H9 (cell line): ENCODE measurements at regions not wholly inside any gene's neighbourhood (a gene's known extent, or its start where the extent isn't known, plus 50 kb on each side); places are given as distances from the start of the nearest gene placed in this dataset.

Experiments used
- DNase-seq: peaks from one replicate; pipeline ENCODE4 v3.0.0-alpha.2; 2017
- H2AFZ ChIP-seq: one replicate; pipeline ENCODE4 v1.6.1; 2013; ENCODE audit warnings: mild to moderate bottlenecking, low read length, control low read depth, moderate library complexity
- H2AK5ac ChIP-seq: 2 replicates; pipeline ENCODE4 v1.6.1; 2013; ENCODE audit warnings: low read length, control low read depth, mixed read lengths; ENCODE audit not compliant: insufficient read length
- H2BK120ac ChIP-seq: one replicate; pipeline ENCODE4 v1.6.1; 2013; ENCODE audit warnings: low read depth, mild to moderate bottlenecking, low read length, control low read depth, inconsistent platforms; ENCODE audit not compliant: poor library complexity, severe bottlenecking
- H2BK12ac ChIP-seq: 2 replicates; pipeline ENCODE4 v1.6.1; 2013; ENCODE audit warnings: low read length, control low read depth, mixed read lengths, low read depth; ENCODE audit not compliant: insufficient read length
- H2BK15ac ChIP-seq: 2 replicates; pipeline ENCODE4 v1.6.1; 2013; ENCODE audit warnings: low read depth, low read length, control low read depth
- H2BK20ac ChIP-seq: one replicate; pipeline ENCODE4 v1.6.1; 2013; ENCODE audit warnings: low read depth, mild to moderate bottlenecking, low read length, control low read depth, inconsistent platforms; ENCODE audit not compliant: poor library complexity, severe bottlenecking
- H2BK5ac ChIP-seq: 2 replicates; pipeline ENCODE4 v1.6.1; 2013; ENCODE audit warnings: low read length, control low read depth, mixed read lengths; ENCODE audit not compliant: insufficient read length
- H3K14ac ChIP-seq: 2 replicates; pipeline ENCODE4 v1.6.1; 2013; ENCODE audit warnings: low read length, control low read depth; ENCODE audit not compliant: insufficient read depth
- H3K18ac ChIP-seq: 2 replicates; pipeline ENCODE4 v1.6.1; 2013; ENCODE audit warnings: low read depth, mild to moderate bottlenecking, mixed read lengths, low read length, control low read depth; ENCODE audit not compliant: insufficient read length
- H3K23ac ChIP-seq: 2 replicates; pipeline ENCODE4 v1.6.1; 2013; ENCODE audit warnings: low read length, control low read depth, mixed read lengths, low read depth; ENCODE audit not compliant: insufficient read length
- H3K23me2 ChIP-seq: 2 replicates; pipeline ENCODE4 v1.6.1; 2013; ENCODE audit warnings: low read depth, mild to moderate bottlenecking, mixed read lengths, low read length, control low read depth; ENCODE audit not compliant: insufficient read length, poor library complexity, severe bottlenecking
- H3K27ac ChIP-seq: 2 replicates; pipeline ENCODE4 v1.5.1; 2013; ENCODE audit warnings: low read length, control low read depth, mixed read lengths, low read depth; ENCODE audit not compliant: insufficient read length
- H3K27me3 ChIP-seq: 2 replicates; pipeline ENCODE4 v1.6.1; 2013; ENCODE audit warnings: low read length, control low read depth, inconsistent platforms; ENCODE audit not compliant: insufficient read depth
- H3K4ac ChIP-seq: 2 replicates; pipeline ENCODE4 v1.6.1; 2013; ENCODE audit warnings: low read depth, mild to moderate bottlenecking, control low read depth, inconsistent platforms, low read length, moderate library complexity
- H3K4me1 ChIP-seq: 2 replicates; pipeline ENCODE4 v1.6.1; 2013; ENCODE audit warnings: low read length, control low read depth, inconsistent platforms; ENCODE audit not compliant: insufficient read depth
- H3K4me2 ChIP-seq: 2 replicates; pipeline ENCODE4 v1.6.1; 2013; ENCODE audit warnings: low read length, control low read depth, mixed read lengths; ENCODE audit not compliant: insufficient read length, insufficient read depth
- H3K56ac ChIP-seq: 2 replicates; pipeline ENCODE4 v1.6.1; 2013; ENCODE audit warnings: low read depth, mild to moderate bottlenecking, mixed read lengths, low read length, control low read depth; ENCODE audit not compliant: insufficient read length
- H3K79me1 ChIP-seq: 2 replicates; pipeline ENCODE4 v1.6.1; 2013; ENCODE audit warnings: low read depth, mild to moderate bottlenecking, moderate library complexity, low read length, control low read depth, inconsistent platforms; ENCODE audit not compliant: insufficient read depth, poor library complexity, severe bottlenecking
- H3K79me2 ChIP-seq: 2 replicates; pipeline ENCODE4 v1.6.1; 2013; ENCODE audit warnings: low read length, control low read depth, inconsistent platforms; ENCODE audit not compliant: insufficient read depth
- H3K9ac ChIP-seq: 2 replicates; pipeline ENCODE4 v1.6.1; 2013; ENCODE audit warnings: low read length, control low read depth, mixed read lengths; ENCODE audit not compliant: insufficient read length; ENCODE audit errors: extremely low read depth
- H3K9me3 ChIP-seq: one replicate; pipeline ENCODE4 v1.6.1; 2013; ENCODE audit warnings: low read depth, low read length, inconsistent platforms; ENCODE audit not compliant: control insufficient read depth
- H3T11ph ChIP-seq: one replicate; pipeline ENCODE4 v1.6.1; 2013; ENCODE audit warnings: mild to moderate bottlenecking, low read length, control low read depth, inconsistent platforms
- H4K20me1 ChIP-seq: one replicate; pipeline ENCODE4 v1.6.1; 2013; ENCODE audit not compliant: control insufficient read depth, insufficient read length, insufficient read depth
- H4K5ac ChIP-seq: 2 replicates; pipeline ENCODE4 v1.6.1; 2013; ENCODE audit warnings: low read depth, mild to moderate bottlenecking, mixed read lengths, low read length, control low read depth; ENCODE audit not compliant: insufficient read length
- H4K8ac ChIP-seq: replicated peaks from 2 replicates; pipeline ENCODE4 v1.6.1; 2013; ENCODE audit warnings: low read length, control low read depth, mixed read lengths, low read depth; ENCODE audit not compliant: insufficient read length
- H4K91ac ChIP-seq: 2 replicates; pipeline ENCODE4 v1.6.1; 2013; ENCODE audit warnings: low read depth, mild to moderate bottlenecking, moderate library complexity, mixed read lengths, low read length, control low read depth; ENCODE audit not compliant: insufficient read length
- H3K27ac Mint-ChIP-seq, 3 experiments: 2 replicates in 2 of 3; 3 replicates in 1 of 3; pipeline ENCODE4 v1.8.0; 2020 to 2021; ENCODE audit warnings: mixed read lengths in 3 of 3, mild to moderate bottlenecking in 1 of 3, moderate library complexity in 1 of 3
- H3K27me3 Mint-ChIP-seq: 2 replicates; pipeline ENCODE4 v1.8.0; 2021; ENCODE audit warnings: low read depth, mild to moderate bottlenecking, moderate library complexity, mixed read lengths
- H3K36me3 Mint-ChIP-seq, 3 experiments: 2 replicates in 2 of 3; 3 replicates in 1 of 3; pipeline ENCODE4 v1.8.0; 2020 to 2021; ENCODE audit warnings: low read depth in 3 of 3, mixed read lengths in 3 of 3; ENCODE audit not compliant: insufficient read depth in 1 of 3
- H3K4me1 Mint-ChIP-seq, 2 experiments: 2 replicates each; pipeline ENCODE4 v1.8.0; 2020; ENCODE audit warnings: mixed read lengths in 2 of 2
- H3K4me3 Mint-ChIP-seq, 2 experiments: 2 replicates in 1 of 2; 3 replicates in 1 of 2; pipeline ENCODE4 v1.8.0; 2020 to 2021; ENCODE audit warnings: mild to moderate bottlenecking in 2 of 2, mixed read lengths in 2 of 2, moderate library complexity in 1 of 2
- H3K9me3 Mint-ChIP-seq, 2 experiments: 2 replicates in 1 of 2; 3 replicates in 1 of 2; pipeline ENCODE4 v1.8.0; 2020; ENCODE audit warnings: mild to moderate bottlenecking in 2 of 2, mixed read lengths in 2 of 2, moderate library complexity in 1 of 2
- WGBS: extraction: QIAGEN DNeasy Blood & Tissue Kit; methylation state at CpG from one replicate; pipeline ENCODE4 v1.1.7; 2013; ENCODE audit warnings: missing lambda C conversion rate, low lambda C conversion rate, mixed read lengths; ENCODE audit not compliant: insufficient read length; ENCODE audit errors: extremely low coverage; 5-methylcytosine and 5-hydroxymethylcytosine counted together
- TF ChIP-seq, protein P1 (sequence below): fragments of 200-600 bp; sonication (generic); conservative IDR thresholded peaks from 3 replicates; pipeline ENCODE4 v1.8.0; 2021; ENCODE audit warnings: antibody characterized with exemption, mild to moderate bottlenecking

GRCh38 chr11:19350160-19350559 lies 109.4 kb upstream of the E2F8 start:
- H3K9ac ChIP-seq, result no peak overlapping the region
- H3K79me2 ChIP-seq, result no peaks in the 10 kb centered on the region
- peaks cover 20% of the 10 kb centered on the region; the same call in 1 of the 2 replicates for H3K27me3 ChIP-seq
- H4K20me1 ChIP-seq, result no peaks in the 10 kb centered on the region
- no peak overlapping the region for H3K56ac ChIP-seq
- no peak overlapping the region for H2AK5ac ChIP-seq
- no peak overlapping the region for H2BK5ac ChIP-seq
- no peak overlapping the region for H2BK12ac ChIP-seq
- no CpG with 5 or more reads among the region's 11 CpGs for WGBS
- Mint-ChIP-seq H3K4me1 (peaks cover 13% of the 10 kb centered on the region in 2 experiments), H3K27ac (no peak overlapping the region), H3K4me3 (no peak overlapping the region), H3K36me3 (no peaks in the 10 kb centered on the region), H3K9me3 (no peaks in the 10 kb centered on the region), H3K27me3 (peaks cover 78% of the 10 kb centered on the region)
- no peak overlapping the region for H2BK15ac ChIP-seq
- H2AFZ ChIP-seq, result no peak overlapping the region
- H2BK20ac ChIP-seq, result no peak overlapping the region
- H3K9me3 ChIP-seq, result no peaks in the 10 kb centered on the region
- no peak overlapping the region for H3K23ac ChIP-seq
- H3K27ac ChIP-seq, result no peak overlapping the region
- DNase-seq, result no peak
- H3K4ac ChIP-seq, result no peak overlapping the region
- no peak overlapping the region for H3T11ph ChIP-seq
- H3K79me1 ChIP-seq, result no peaks in the 10 kb centered on the region
- no peak overlapping the region for H3K14ac ChIP-seq
- no peak overlapping the region for H4K5ac ChIP-seq
- H4K8ac ChIP-seq, result no peak overlapping the region
- no peak overlapping the region for H3K4me2 ChIP-seq
- H3K23me2 ChIP-seq, result peaks cover 5% of the 10 kb centered on the region
- TF ChIP-seq, protein P1, sequence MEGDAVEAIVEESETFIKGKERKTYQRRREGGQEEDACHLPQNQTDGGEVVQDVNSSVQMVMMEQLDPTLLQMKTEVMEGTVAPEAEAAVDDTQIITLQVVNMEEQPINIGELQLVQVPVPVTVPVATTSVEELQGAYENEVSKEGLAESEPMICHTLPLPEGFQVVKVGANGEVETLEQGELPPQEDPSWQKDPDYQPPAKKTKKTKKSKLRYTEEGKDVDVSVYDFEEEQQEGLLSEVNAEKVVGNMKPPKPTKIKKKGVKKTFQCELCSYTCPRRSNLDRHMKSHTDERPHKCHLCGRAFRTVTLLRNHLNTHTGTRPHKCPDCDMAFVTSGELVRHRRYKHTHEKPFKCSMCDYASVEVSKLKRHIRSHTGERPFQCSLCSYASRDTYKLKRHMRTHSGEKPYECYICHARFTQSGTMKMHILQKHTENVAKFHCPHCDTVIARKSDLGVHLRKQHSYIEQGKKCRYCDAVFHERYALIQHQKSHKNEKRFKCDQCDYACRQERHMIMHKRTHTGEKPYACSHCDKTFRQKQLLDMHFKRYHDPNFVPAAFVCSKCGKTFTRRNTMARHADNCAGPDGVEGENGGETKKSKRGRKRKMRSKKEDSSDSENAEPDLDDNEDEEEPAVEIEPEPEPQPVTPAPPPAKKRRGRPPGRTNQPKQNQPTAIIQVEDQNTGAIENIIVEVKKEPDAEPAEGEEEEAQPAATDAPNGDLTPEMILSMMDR, result no peak
- no peak overlapping the region for H2BK120ac ChIP-seq
- H4K91ac ChIP-seq, result no peak overlapping the region
- H3K4me1 ChIP-seq, result no peaks in the 10 kb centered on the region
- no peak overlapping the region for H3K18ac ChIP-seq
